ENCODE measurements at regions not wholly inside any gene's neighbourhood (a gene's known extent, or its start where the extent isn't known, plus 50 kb on each side); places are given as distances from the start of the nearest gene placed in this dataset.

GRCh38 chr2:111697560-111697959, 186.4 kb downstream of the ANAPC1 start:
- DNase-seq (ENCODE audit: low read depth, low spot score), result no peak
- H3K4me3 ChIP-seq (ENCODE audit: low read length), result no peak overlapping the region

GRCh38 chr2:111698089-111698488, 185.9 kb downstream of the ANAPC1 start:
- no peak for DNase-seq (ENCODE audit: low read depth, low spot score)

GRCh38 chr2:111698743-111699554, 185.0 kb downstream of the ANAPC1 start:
- peak; percentile 76 for DNase-seq (ENCODE audit: low read depth, low spot score)
- H3K4me3 ChIP-seq (ENCODE audit: low read length), result peak overlapping the region; percentile 16; the same call in 1 of the 2 replicates

More at GRCh38 chr2:111698089-111698488, 185.9 kb downstream of the ANAPC1 start:
- no peak overlapping the region for H3K4me3 ChIP-seq (ENCODE audit: low read length)

GRCh38 chr2:111701266-111701665, 182.7 kb downstream of the ANAPC1 start:
- no peak for DNase-seq (ENCODE audit: low read depth, low spot score)
- H3K4me3 ChIP-seq (ENCODE audit: low read length), result no peak overlapping the region

- no peak for DNase-seq (ENCODE audit: low read depth, low spot score)
- H3K4me3 ChIP-seq (ENCODE audit: low read length), result no peak overlapping the region
These were observed 182.2 kb downstream of the ANAPC1 start for GRCh38 chr2:111701798-111702118.

GRCh38 chr2:111702119-111702803, 181.7 kb downstream of the ANAPC1 start:
- peak; percentile 50 for DNase-seq (ENCODE audit: low read depth, low spot score)
- H3K4me3 ChIP-seq (ENCODE audit: low read length), result no peak overlapping the region

- DNase-seq (ENCODE audit: low read depth, low spot score), result no peak
- H3K4me3 ChIP-seq (ENCODE audit: low read length), result no peak overlapping the region
These were observed 181.2 kb downstream of the ANAPC1 start for GRCh38 chr2:111702804-111703196.

- DNase-seq (ENCODE audit: low read depth, low spot score), result no peak
- H3K4me3 ChIP-seq (ENCODE audit: low read length), result no peak overlapping the region
These were observed 180.2 kb downstream of the ANAPC1 start for GRCh38 chr2:111703759-111704158.

GRCh38 chr2:111704246-111704645, 179.7 kb downstream of the ANAPC1 start:
- H3K4me3 ChIP-seq (ENCODE audit: low read length), result no peak overlapping the region
- DNase-seq (ENCODE audit: low read depth, low spot score), result no peak

- DNase-seq (ENCODE audit: low read depth, low spot score), result peak; percentile 85
- H3K4me3 ChIP-seq (ENCODE audit: low read length), result peak overlapping the region; percentile 23
These were observed 178.8 kb downstream of the ANAPC1 start for GRCh38 chr2:111705239-111705638.

- H3K4me3 ChIP-seq (ENCODE audit: low read length), result peak overlapping the region; percentile 23
- DNase-seq (ENCODE audit: low read depth, low spot score), result peak; percentile 99
These were observed 178.2 kb downstream of the ANAPC1 start for GRCh38 chr2:111705711-111706336.

GRCh38 chr2:111706481-111707001, 177.5 kb downstream of the ANAPC1 start:
- DNase-seq (ENCODE audit: low read depth, low spot score), result peak; percentile 55
- no peak overlapping the region for H3K4me3 ChIP-seq (ENCODE audit: low read length)

- no peak for DNase-seq (ENCODE audit: low read depth, low spot score)
- no peak overlapping the region for H3K4me3 ChIP-seq (ENCODE audit: low read length)
These were observed 176.3 kb downstream of the ANAPC1 start for GRCh38 chr2:111707700-111708099.

- no peak for DNase-seq (ENCODE audit: low read depth, low spot score)
- no peak overlapping the region for H3K4me3 ChIP-seq (ENCODE audit: low read length)
These were observed 175.4 kb downstream of the ANAPC1 start for GRCh38 chr2:111708476-111709180.

GRCh38 chr2:111709321-111709720, 174.7 kb downstream of the ANAPC1 start:
- no peak overlapping the region for H3K4me3 ChIP-seq (ENCODE audit: low read length)
- no peak for DNase-seq (ENCODE audit: low read depth, low spot score)

GRCh38 chr2:111710085-111710484, 173.9 kb downstream of the ANAPC1 start:
- DNase-seq (ENCODE audit: low read depth, low spot score), result no peak
- no peak overlapping the region for H3K4me3 ChIP-seq (ENCODE audit: low read length)

- DNase-seq (ENCODE audit: low read depth, low spot score), result no peak
These were observed 173.4 kb downstream of the ANAPC1 start for GRCh38 chr2:111710613-111711012.

GRCh38 chr2:111711270-111711669, 172.7 kb downstream of the ANAPC1 start:
- no peak for DNase-seq (ENCODE audit: low read depth, low spot score)
- H3K4me3 ChIP-seq (ENCODE audit: low read length), result no peak overlapping the region

More at GRCh38 chr2:111710613-111711012, 173.4 kb downstream of the ANAPC1 start:
- no peak overlapping the region for H3K4me3 ChIP-seq (ENCODE audit: low read length)

- no peak for DNase-seq (ENCODE audit: low read depth, low spot score)
- no peak overlapping the region for H3K4me3 ChIP-seq (ENCODE audit: low read length)
These were observed 171.6 kb downstream of the ANAPC1 start for GRCh38 chr2:111712361-111712760.

Measured in Jurkat, Clone E6-1 (cell line).